Urinary bladder (tissue), 3 donors: ENCODE measurements at regions not wholly inside any gene's neighbourhood (a gene's known extent, or its start where the extent isn't known, plus 50 kb on each side); places are given as distances from the start of the nearest gene placed in this dataset.
"Not testable (repeated sequence)": the region's sequence is repeated elsewhere in the genome, so short reads cannot be mapped to it uniquely, and the experiment has no call there.

Experiments
- DNase-seq: peaks from one replicate; pipeline ENCODE4 v3.0.0-alpha.2; 2015; ENCODE audit errors: extremely low spot score
- H3K27ac ChIP-seq: one replicate; pipeline ENCODE4 v1.5.1; 2013; ENCODE audit warnings: low read depth, mild to moderate bottlenecking, moderate library complexity
- H3K36me3 ChIP-seq: one replicate; pipeline ENCODE4 v1.6.1; 2013; ENCODE audit warnings: mild to moderate bottlenecking, moderate library complexity; ENCODE audit not compliant: insufficient read depth
- H3K4me1 ChIP-seq: one replicate; pipeline ENCODE4 v1.6.1; 2013; ENCODE audit warnings: mild to moderate bottlenecking, moderate library complexity; ENCODE audit not compliant: insufficient read depth
- H3K4me3 ChIP-seq: one replicate; pipeline ENCODE4 v1.5.1; 2013; ENCODE audit warnings: low read depth, low read length
- WGBS: extraction: QIAGEN DNeasy Blood & Tissue Kit; methylation state at CpG from one replicate; pipeline ENCODE4 v1.1.7; 2013; 5-methylcytosine and 5-hydroxymethylcytosine counted together
- donor health status: healthy with polysubstance abuse.
- donor health status: healthy.

DNA sequence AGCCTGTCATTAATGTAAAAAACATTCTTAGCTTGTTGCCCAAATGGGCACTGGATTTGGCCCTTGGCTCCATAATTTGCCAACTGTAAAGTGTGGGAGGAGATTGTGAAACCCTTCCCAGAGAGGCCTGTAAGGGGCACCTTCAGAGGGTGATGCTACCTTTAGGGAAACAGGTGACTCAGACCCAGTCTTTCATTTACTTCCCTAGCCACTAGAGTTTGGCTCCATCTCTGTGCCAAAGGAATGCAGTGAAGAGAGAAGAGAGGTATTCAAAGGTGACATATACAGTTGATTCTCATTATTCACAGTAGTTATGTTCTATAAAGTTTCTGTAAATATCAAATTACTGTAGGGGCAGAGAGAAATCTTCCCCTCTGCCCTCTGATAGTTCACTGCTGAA, 116.7 kb downstream of the SPATA31A6 start:
- H3K27ac ChIP-seq, H3K4me3 ChIP-seq, H3K36me3 ChIP-seq, H3K4me1 ChIP-seq, DNase-seq: not testable (repeated sequence)

DNA sequence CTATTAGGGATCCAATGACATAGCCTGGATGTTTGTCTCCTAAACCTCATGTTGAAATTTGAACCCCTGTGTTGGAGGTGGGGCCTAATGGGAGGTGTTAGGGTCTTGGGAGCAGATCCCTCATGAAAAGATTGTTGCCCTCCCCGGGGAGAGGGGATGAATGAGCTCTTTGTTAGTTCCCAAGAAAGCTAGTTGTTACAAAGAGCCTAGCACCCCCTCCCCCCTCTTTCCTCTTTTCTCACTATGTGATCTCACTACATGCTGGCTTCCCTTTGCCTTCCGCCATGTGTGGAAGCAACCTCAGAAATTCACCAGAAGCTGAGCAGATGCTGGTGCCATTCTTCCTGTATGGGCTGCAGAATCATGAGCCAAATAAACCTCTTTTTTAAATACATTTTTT, 123.2 kb downstream of the SPATA31A6 start:
- not testable (repeated sequence) for H3K27ac ChIP-seq, H3K36me3 ChIP-seq, DNase-seq, H3K4me1 ChIP-seq, H3K4me3 ChIP-seq
- 48% methylated on average over 2 of the region's 2 CpGs for WGBS

- H3K4me3 ChIP-seq, H3K36me3 ChIP-seq, H3K4me1 ChIP-seq, DNase-seq, H3K27ac ChIP-seq: not testable (repeated sequence)
- 27% methylated on average over 2 of the region's 2 CpGs for WGBS
Measured at GRCh38 chr9:42307449-42307848, 124.0 kb downstream of the SPATA31A6 start.

DNA sequence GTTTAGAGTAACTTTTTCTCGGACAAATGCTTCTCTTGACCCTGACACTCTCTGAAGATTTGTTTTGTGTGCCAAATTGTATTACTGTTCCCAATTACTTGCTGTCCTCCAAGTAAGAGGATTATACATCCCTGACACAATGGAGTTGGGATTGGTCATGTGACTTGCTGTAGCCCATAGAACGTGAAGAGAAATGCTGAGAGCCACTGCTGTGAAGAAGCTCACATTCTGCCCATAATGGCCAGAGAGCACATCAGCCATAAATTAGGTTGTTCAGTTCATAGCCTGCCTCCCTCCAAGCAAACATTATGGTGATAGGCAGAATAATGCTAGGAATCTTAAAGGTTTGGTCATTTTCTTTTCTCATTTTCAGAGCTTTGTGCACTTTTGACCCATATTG, 127.5 kb downstream of the SPATA31A6 start:
- H3K36me3 ChIP-seq, H3K27ac ChIP-seq, H3K4me1 ChIP-seq, DNase-seq, H3K4me3 ChIP-seq: not testable (repeated sequence)
- 61% methylated on average over 2 of the region's 2 CpGs for WGBS

- not testable (repeated sequence) for H3K4me3 ChIP-seq, DNase-seq, H3K4me1 ChIP-seq, H3K36me3 ChIP-seq, H3K27ac ChIP-seq
- 96% methylated on average over 5 of the region's 5 CpGs for WGBS
Measured at GRCh38 chr9:42316026-42316425, 132.6 kb downstream of the SPATA31A6 start.

DNA sequence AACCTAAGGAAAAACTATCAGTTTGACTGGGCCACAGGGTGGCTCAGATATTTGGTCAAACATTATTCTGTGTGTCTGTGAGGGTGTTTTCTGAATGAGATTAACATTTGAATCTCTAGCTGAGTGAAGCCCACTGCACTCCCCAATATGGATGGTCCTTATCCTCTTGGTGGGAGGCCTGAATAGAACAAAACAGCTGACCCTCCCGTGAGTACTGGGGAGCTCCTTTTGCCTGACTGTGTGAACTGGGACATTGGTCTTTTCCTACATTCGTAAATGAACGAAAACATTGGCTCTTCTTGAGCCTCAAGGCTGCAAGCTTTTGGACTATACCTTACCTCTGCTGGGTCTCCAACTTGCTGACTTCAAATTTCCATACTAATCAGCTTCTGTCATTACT, 134.2 kb downstream of the SPATA31A6 start:
- H3K27ac ChIP-seq, H3K4me1 ChIP-seq, H3K36me3 ChIP-seq, DNase-seq, H3K4me3 ChIP-seq: not testable (repeated sequence)
- 45% methylated on average over 3 of the region's 3 CpGs for WGBS

DNA sequence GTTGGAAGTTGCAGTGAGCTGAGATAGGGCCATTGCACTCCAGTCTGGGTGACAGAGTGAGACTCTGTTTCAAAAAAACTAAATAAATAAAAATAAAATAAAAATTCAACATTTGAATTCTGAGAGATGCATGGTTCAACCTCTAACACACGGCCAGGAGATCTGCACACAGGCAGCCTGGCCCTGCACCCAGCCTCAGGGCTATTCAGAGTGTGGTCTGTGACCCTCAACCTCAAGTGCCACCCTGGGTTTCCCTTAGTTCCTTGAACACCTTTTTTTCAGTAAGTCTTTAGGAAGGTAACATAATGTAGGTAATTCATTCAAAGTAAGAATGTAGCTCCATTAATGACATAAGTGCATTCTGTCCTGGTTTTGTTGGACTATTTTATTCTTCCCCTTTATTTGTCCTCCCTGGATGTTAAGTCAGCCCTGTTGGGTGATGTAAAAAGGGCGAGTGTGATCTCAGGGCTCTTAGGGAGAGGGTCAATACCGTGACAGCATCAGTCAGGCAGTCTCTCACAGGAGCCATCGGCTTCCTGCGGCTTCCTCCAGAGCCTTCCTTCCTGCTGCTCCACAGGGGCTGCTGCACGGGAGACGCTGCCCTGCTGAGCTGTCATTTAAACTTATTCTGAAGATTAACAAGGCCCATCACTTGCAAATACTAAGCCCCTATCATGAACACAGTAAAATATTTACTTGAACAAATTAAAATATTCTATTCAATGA, 139.8 kb downstream of the SPATA31A6 start:
- DNase-seq, H3K4me3 ChIP-seq, H3K4me1 ChIP-seq, H3K36me3 ChIP-seq, H3K27ac ChIP-seq: not testable (repeated sequence)
- 34% methylated on average over 7 of the region's 7 CpGs for WGBS

DNA sequence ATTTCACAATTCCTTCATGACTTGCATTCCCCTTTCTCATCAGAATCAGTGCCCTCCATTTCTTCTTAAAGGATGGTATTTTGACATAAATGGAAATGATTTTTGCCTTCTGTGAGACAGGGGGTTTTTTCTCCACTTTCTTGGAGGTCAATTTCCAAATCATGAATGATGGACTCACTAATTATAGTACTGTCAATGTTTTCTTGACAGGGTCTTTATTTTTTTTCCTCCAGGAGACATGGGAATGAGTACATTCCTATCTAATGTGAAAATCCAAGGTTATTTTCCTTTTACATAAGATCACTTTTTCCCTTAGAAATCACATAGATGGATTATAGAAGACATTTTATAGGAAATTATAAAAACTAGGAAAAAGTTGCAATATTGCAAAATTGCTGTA, 141.7 kb downstream of the SPATA31A6 start:
- H3K4me1 ChIP-seq, DNase-seq, H3K36me3 ChIP-seq, H3K27ac ChIP-seq, H3K4me3 ChIP-seq: not testable (repeated sequence)

DNA sequence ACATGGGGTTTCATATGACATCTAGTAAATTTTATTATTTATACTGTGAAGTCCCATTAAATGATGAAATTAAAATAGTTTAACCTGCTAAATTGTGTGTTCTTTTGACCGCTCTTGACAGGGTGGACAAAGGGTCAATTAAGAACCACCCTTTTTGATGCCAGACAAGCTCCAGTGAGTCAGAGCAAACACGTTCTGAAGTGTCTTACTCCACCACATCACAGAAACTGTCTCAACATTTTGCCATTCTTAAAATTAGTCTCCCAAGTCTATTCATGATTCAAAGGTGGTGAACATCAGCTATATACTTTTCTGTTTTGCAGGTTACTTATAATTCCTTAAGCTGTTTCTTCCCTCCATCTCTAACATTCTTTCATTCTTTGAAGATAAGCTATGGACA, 142.1 kb downstream of the SPATA31A6 start:
- not testable (repeated sequence) for H3K36me3 ChIP-seq, H3K4me1 ChIP-seq, H3K4me3 ChIP-seq, DNase-seq, H3K27ac ChIP-seq
- 70% methylated on average over 2 of the region's 2 CpGs for WGBS

DNA sequence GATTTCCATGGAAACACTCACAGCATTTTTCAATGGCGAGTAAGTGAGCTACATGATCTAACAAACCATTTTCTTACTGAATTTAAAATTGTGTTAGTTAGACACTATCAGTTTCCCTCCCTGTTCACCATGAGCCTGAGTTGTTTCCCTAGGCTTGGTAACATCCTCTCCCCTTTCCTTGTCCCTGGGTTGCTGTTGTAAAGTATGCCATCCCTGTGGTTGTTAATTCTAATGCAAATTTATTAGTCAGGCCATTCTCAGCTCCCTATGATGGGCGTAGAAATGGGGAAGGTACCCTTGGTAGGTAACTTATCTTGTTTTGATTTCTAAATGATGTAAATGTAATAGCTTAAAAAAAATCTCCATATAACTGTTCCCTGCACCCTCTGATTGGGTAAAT, 143.0 kb downstream of the SPATA31A6 start:
- not testable (repeated sequence) for H3K4me1 ChIP-seq, H3K27ac ChIP-seq, H3K36me3 ChIP-seq, H3K4me3 ChIP-seq, DNase-seq
- WGBS = 93% methylated on average over 1 of the region's 2 CpGs

GRCh38 chr9:42335342-42335741, 151.9 kb downstream of the SPATA31A6 start:
- not testable (repeated sequence) for H3K36me3 ChIP-seq, H3K27ac ChIP-seq, H3K4me3 ChIP-seq, H3K4me1 ChIP-seq, DNase-seq

GRCh38 chr9:42335984-42336657, 152.7 kb downstream of the SPATA31A6 start:
- not testable (repeated sequence) for H3K27ac ChIP-seq, H3K4me1 ChIP-seq, DNase-seq, H3K36me3 ChIP-seq, H3K4me3 ChIP-seq
- WGBS = 90% methylated on average over 7 of the region's 7 CpGs

DNA sequence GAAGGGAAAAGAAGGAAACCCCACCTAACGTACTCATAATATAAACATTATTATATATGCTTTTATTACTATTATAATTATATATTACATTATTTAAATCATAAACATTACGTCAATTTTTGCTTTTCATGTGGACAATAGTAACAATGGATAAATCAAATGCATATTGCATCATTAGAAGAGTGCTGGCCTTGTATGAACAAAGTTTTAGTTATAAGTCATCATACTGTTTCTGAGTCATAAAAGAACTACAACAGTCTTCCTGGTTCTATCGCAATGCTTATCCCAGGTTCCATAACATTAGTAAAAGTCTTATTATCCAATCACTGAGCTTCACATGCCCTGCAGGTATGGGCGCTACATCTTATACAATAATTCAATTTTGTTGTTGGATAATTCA, 154.8 kb downstream of the SPATA31A6 start:
- WGBS = 86% methylated on average over 4 of the region's 4 CpGs
- not testable (repeated sequence) for H3K4me3 ChIP-seq, H3K36me3 ChIP-seq, DNase-seq, H3K27ac ChIP-seq, H3K4me1 ChIP-seq

- WGBS = 88% methylated on average over 2 of the region's 2 CpGs
- not testable (repeated sequence) for H3K4me3 ChIP-seq, H3K27ac ChIP-seq, DNase-seq, H3K4me1 ChIP-seq, H3K36me3 ChIP-seq
Measured at GRCh38 chr9:42339671-42340434, 156.4 kb downstream of the SPATA31A6 start.
